Tibial nerve (tissue), 4 donors: ENCODE measurements at regions not wholly inside any gene's neighbourhood (a gene's known extent, or its start where the extent isn't known, plus 50 kb on each side); places are given as distances from the start of the nearest gene placed in this dataset.

Source experiments
- CTCF ChIP-seq, 5 experiments: fragments of 200-600 bp in 3 of 5; fragments of 450-650 bp in 2 of 5; sonication (generic) in 3 of 5; IDR thresholded peaks; one replicate each; pipeline ENCODE4 v1.5.1; 2016 to 2019; ENCODE audit warnings: antibody characterized with exemption in 5 of 5, mild to moderate bottlenecking in 3 of 5, moderate library complexity in 2 of 5
- EP300 ChIP-seq, 2 donors: sonication (generic); formaldehyde crosslinking; IDR thresholded peaks; one replicate each; pipeline ENCODE4 v1.6.1; 2017; ENCODE audit warnings: antibody characterized with exemption in 2 of 2, mild to moderate bottlenecking in 1 of 2
- POLR2A ChIP-seq, 2 donors: fragments of 450-650 bp; IDR thresholded peaks; one replicate each; pipeline ENCODE4 v1.6.1; 2017; ENCODE audit warnings: antibody characterized with exemption in 2 of 2, mild to moderate bottlenecking in 2 of 2, moderate library complexity in 2 of 2

GRCh38 chr20:17809362-17810061 lies 109.7 kb downstream of the BANF2 start:
- TF ChIP-seq CTCF (IDR thresholded peaks at IDR 0.05): no peak
- TF ChIP-seq EP300 (IDR thresholded peaks at IDR 0.05): no peak
- no peak for TF ChIP-seq POLR2A (IDR thresholded peaks at IDR 0.05)
